A673 (cell line): ENCODE measurements at regions not wholly inside any gene's neighbourhood (a gene's known extent, or its start where the extent isn't known, plus 50 kb on each side); places are given as distances from the start of the nearest gene placed in this dataset.

Source experiments
- EZH2 ChIP-seq: fragments of 200-600 bp; sonication (generic); IDR thresholded peaks from 2 replicates; pipeline ENCODE4 v1.6.1; 2017; ENCODE audit warnings: borderline replicate concordance, low read depth, mild to moderate bottlenecking, mixed read lengths, antibody characterized with exemption, low read length; ENCODE audit not compliant: poor library complexity, severe bottlenecking
- TF ChIP-seq, protein P1 (sequence below): fragments of 300-800, 200-600 bp; sonication (generic); conservative IDR thresholded peaks from 2 replicates; pipeline ENCODE4 v1.5.1; 2017; ENCODE audit warnings: low read depth, mild to moderate bottlenecking, antibody characterized with exemption, low read length, moderate library complexity, mixed read lengths

DNA sequence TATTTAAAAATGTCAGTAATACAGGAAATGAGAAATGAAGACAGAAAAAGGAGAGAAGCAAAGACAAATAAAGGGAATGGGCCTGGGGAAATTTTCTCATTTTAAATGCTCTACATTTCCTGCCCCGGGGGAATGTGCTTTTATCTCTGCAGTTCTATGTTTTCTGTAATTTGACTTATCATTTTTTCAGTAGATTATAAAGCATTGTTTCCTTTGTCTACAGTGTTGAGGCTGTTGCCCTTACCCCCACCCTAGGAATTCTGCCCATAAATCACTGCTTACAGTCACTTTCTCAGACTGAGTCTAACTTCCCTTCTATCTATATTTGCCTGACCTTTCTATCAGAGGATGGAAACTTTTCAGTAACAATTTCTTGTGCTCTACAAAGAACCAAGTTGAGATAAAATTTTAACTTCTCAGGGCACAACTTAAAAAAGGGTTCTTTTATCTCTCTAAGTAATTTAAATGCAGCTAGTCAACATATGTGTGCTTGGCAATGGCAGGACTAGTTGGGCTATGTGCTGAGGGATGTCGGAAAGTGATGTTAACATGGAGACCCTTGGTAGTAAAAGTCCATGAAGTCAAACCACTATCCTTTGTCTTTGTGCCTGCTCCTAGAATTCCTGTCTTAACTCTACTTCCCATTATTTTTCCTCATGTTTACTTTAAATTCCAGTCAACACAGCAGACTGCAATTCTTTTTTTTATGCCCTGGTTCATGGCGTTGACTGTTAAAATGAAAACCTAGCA lies 146.5 kb upstream of the MMADHC start:
- TF ChIP-seq, protein P1, sequence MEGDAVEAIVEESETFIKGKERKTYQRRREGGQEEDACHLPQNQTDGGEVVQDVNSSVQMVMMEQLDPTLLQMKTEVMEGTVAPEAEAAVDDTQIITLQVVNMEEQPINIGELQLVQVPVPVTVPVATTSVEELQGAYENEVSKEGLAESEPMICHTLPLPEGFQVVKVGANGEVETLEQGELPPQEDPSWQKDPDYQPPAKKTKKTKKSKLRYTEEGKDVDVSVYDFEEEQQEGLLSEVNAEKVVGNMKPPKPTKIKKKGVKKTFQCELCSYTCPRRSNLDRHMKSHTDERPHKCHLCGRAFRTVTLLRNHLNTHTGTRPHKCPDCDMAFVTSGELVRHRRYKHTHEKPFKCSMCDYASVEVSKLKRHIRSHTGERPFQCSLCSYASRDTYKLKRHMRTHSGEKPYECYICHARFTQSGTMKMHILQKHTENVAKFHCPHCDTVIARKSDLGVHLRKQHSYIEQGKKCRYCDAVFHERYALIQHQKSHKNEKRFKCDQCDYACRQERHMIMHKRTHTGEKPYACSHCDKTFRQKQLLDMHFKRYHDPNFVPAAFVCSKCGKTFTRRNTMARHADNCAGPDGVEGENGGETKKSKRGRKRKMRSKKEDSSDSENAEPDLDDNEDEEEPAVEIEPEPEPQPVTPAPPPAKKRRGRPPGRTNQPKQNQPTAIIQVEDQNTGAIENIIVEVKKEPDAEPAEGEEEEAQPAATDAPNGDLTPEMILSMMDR: no peak
- TF ChIP-seq EZH2: no peak
